A549 (cell line): ENCODE measurements at regions not wholly inside any gene's neighbourhood (a gene's known extent, or its start where the extent isn't known, plus 50 kb on each side); places are given as distances from the start of the nearest gene placed in this dataset.

Source experiments
- ATAC-seq, 2 experiments: fragments of 200-7000 bp in 1 of 2; fragments of >200 bp in 1 of 2; cut with Nextera tagmentation in 1 of 2; cut with Tn5 transposase in 1 of 2; 3 replicates each; pipeline versions ENCODE4 v1.8.0 to v1.9.1; 2018 to 2020; ENCODE audit warnings: mild to moderate bottlenecking in 1 of 2, moderate library complexity in 1 of 2
- CTCF ChIA-PET: fragments of 300-600 bp; sonication (Branson Sonifier 250); formaldehyde crosslinking; extraction: SDS; loops from one replicate; lab custom pipeline; 2021; ENCODE audit warnings: antibody characterized with exemption, inconsistent platforms; lab: Yijun Ruan, JAX
- POLR2A ChIA-PET: fragments of 350-600 bp; formaldehyde crosslinking; extraction: SDS; loops from one replicate; lab custom pipeline; 2021; ENCODE audit warnings: antibody characterized with exemption, inconsistent platforms; lab: Yijun Ruan, JAX
- DNase-seq, 2 experiments: peaks; one replicate each; pipeline versions ENCODE4 v3.0.0 to v3.0.0-alpha.2; 2011 to 2016; ENCODE audit warnings: low read depth in 1 of 2, low spot score in 1 of 2
- FAIRE-seq: peaks from 2 replicates; lab custom pipeline; 2011; peaks lifted over from hg19 to GRCh38; lab: Jason Lieb, UNC
- H3K27ac ChIP-seq, 2 experiments: fragments of >200 bp; sonication (Bioruptor Twin); formaldehyde crosslinking; 3 replicates each; pipeline ENCODE4 v1.5.1; 2016 to 2017
- H3K4me1 ChIP-seq: fragments of >200 bp; sonication (Bioruptor Twin); formaldehyde crosslinking; 3 replicates; pipeline ENCODE4 v1.6.1; 2016
- H3K4me2 ChIP-seq: fragments of >200 bp; sonication (Bioruptor Twin); formaldehyde crosslinking; 3 replicates; pipeline ENCODE4 v1.6.1; 2016
- H3K4me3 ChIP-seq: fragments of >200 bp; sonication (Bioruptor Twin); formaldehyde crosslinking; 3 replicates; pipeline ENCODE4 v1.5.1; 2016
- H3K9me3 ChIP-seq: fragments of >200 bp; sonication (Bioruptor Twin); formaldehyde crosslinking; 3 replicates; pipeline ENCODE4 v1.6.1; 2016
- CBX8 ChIP-seq: fragments of 200-600 bp; sonication (generic); IDR thresholded peaks from 2 replicates; pipeline ENCODE4 v1.6.1; 2016
- CEBPB ChIP-seq, 2 experiments: fragments of >200 bp in 1 of 2; sonication (Bioruptor Twin) in 1 of 2; formaldehyde crosslinking in 1 of 2; IDR thresholded peaks; 2 replicates each; pipeline ENCODE4 v1.6.1; 2012 to 2016
- CTCF ChIP-seq: fragments of >200 bp; sonication (Bioruptor Twin); formaldehyde crosslinking; IDR thresholded peaks from 3 replicates; pipeline ENCODE4 v1.5.1; 2016
- EHF ChIP-seq: fragments of 250-450 bp; sonication (Bioruptor Pico); IDR thresholded peaks from 2 replicates; pipeline ENCODE4 v1.5.0; 2020; ENCODE audit warnings: mild to moderate bottlenecking
- EP300 ChIP-seq, 2 experiments: fragments of >200 bp; sonication (Bioruptor Twin); formaldehyde crosslinking; IDR thresholded peaks; 2 replicates in 1 of 2; 3 replicates in 1 of 2; pipeline ENCODE4 v1.6.1; 2016 to 2017
- HDAC2 ChIP-seq: fragments of 200-600 bp; sonication (generic); IDR thresholded peaks from 2 replicates; pipeline ENCODE4 v1.6.1; 2016
- HMGXB4 ChIP-seq: fragments of 250-450 bp; sonication (Bioruptor Pico); IDR thresholded peaks from 2 replicates; pipeline ENCODE4 v1.5.0; 2021; ENCODE audit warnings: mild to moderate bottlenecking, moderate library complexity, borderline replicate concordance
- HOXB5 ChIP-seq: fragments of 250-450 bp; sonication (Bioruptor Pico); IDR thresholded peaks from 2 replicates; pipeline ENCODE4 v1.5.0; 2020; ENCODE audit warnings: mild to moderate bottlenecking, moderate library complexity
- JUN ChIP-seq, 2 experiments: fragments of >200 bp; sonication (Bioruptor Twin); formaldehyde crosslinking; IDR thresholded peaks; 2 replicates in 1 of 2; 3 replicates in 1 of 2; pipeline ENCODE4 v1.6.1; 2016 to 2017
- JUNB ChIP-seq: fragments of >200 bp; sonication (Bioruptor Twin); formaldehyde crosslinking; IDR thresholded peaks from 2 replicates; pipeline ENCODE4 v1.6.1; 2016
- MAX ChIP-seq: IDR thresholded peaks from 2 replicates; pipeline ENCODE4 v1.6.1; 2012
- MAZ ChIP-seq: fragments of 150-350 bp; IDR thresholded peaks from 2 replicates; pipeline ENCODE4 v1.6.1; 2014; ENCODE audit warnings: antibody characterized with exemption, low read depth, low read length, borderline replicate concordance
- NFE2L2 ChIP-seq: fragments of 150-350 bp; conservative IDR thresholded peaks from 2 replicates; pipeline ENCODE4 v1.6.1; 2014; ENCODE audit warnings: low read length
- POLR2A ChIP-seq: IDR thresholded peaks from 2 replicates; pipeline ENCODE4 v1.6.1; 2012; ENCODE audit warnings: mild to moderate bottlenecking, low read length
- RAD21 ChIP-seq, 2 experiments: fragments of >200 bp in 1 of 2; sonication (Bioruptor Twin) in 1 of 2; formaldehyde crosslinking in 1 of 2; IDR thresholded peaks in 1 of 2; conservative IDR thresholded peaks in 1 of 2; 2 replicates in 1 of 2; 3 replicates in 1 of 2; pipeline ENCODE4 v1.6.1; 2012 to 2018; ENCODE audit warnings: inconsistent platforms in 1 of 2
- RNF2 ChIP-seq: fragments of 200-600 bp; sonication (generic); IDR thresholded peaks from 2 replicates; pipeline ENCODE4 v1.6.1; 2016; ENCODE audit warnings: low read depth, mild to moderate bottlenecking, antibody characterized with exemption, moderate library complexity, borderline replicate concordance
- SMC3 ChIP-seq: fragments of >200 bp; sonication (Bioruptor Twin); formaldehyde crosslinking; IDR thresholded peaks from 3 replicates; pipeline ENCODE4 v1.6.1; 2018; ENCODE audit warnings: inconsistent platforms
- TP53 ChIP-seq: fragments of 250-450 bp; sonication (Bioruptor Pico); IDR thresholded peaks from 2 replicates; pipeline ENCODE4 v1.5.0; 2021; ENCODE audit warnings: mild to moderate bottlenecking, moderate library complexity
- USF2 ChIP-seq: fragments of 450-650 bp; IDR thresholded peaks from 2 replicates; pipeline ENCODE4 v1.6.1; 2014; ENCODE audit warnings: antibody characterized with exemption
- ZFP36 ChIP-seq: fragments of 450-650 bp; IDR thresholded peaks from 2 replicates; pipeline ENCODE4 v1.6.1; 2014; ENCODE audit warnings: borderline replicate concordance; ENCODE audit not compliant: partially characterized antibody
- WGBS: methylation state at CpG from one replicate; pipeline ENCODE4 v1.1.6; 2017; ENCODE audit errors: missing lambda C conversion rate; 5-methylcytosine and 5-hydroxymethylcytosine counted together

GRCh38 chr15:70488002-70488605 lies 275.3 kb downstream of the UACA start:
- Histone ChIP-seq H3K27ac (peak overlapping the region; percentile 30 to 93; a peak in 4 of 6 replicates), H3K9me3 (no peaks in the 10 kb centered on the region), H3K4me2 (no peak overlapping the region), H3K4me3 (no peak overlapping the region), H3K4me1 (peaks cover 32% of the 10 kb centered on the region)
- ATAC-seq (peak; percentile 45 to 67; a peak in 4 of 6 replicates), DNase-seq (peak; percentile 80 to 88), FAIRE-seq (no peak)
- ChIA-PET POLR2A (no interaction called here), CTCF (interaction anchor here (0.6 to 9.5 kb wide), 116 partner anchors 13 to 1031 kb away, joined by 3 to 228 read pairs (median 4); partner anchors contain the start of gene TLE3)
- WGBS, result 24% methylated on average over 6 of the region's 6 CpGs
- TF ChIP-seq MAX (peak; percentile 50), MAZ (no peak), SMC3 (peak; percentile 97), CTCF (peak; percentile 95), ZFP36 (peak; percentile 5), HDAC2 (no peak), CBX8 (no peak), TP53 (CRISPR knock-in tag) (no peak), RAD21 (conservative IDR thresholded peaks at IDR 0.05 in 1 of 2, IDR thresholded peaks at IDR 0.05 in 1 of 2) (peak; percentile 98 to 99)

GRCh38 chr15:70487387-70487740 lies 276.0 kb downstream of the UACA start:
- Histone ChIP-seq H3K4me3 (no peak overlapping the region), H3K4me2 (no peak overlapping the region), H3K27ac (peak overlapping the region in 1 of 2 experiments; percentile 93; a peak in 3 of 6 replicates), H3K4me1 (peaks cover 24% of the 10 kb centered on the region), H3K9me3 (no peaks in the 10 kb centered on the region)
- CTCF ChIA-PET, result interaction anchor here (0.6 to 9.5 kb wide), 87 partner anchors 12 to 1027 kb away, joined by 3 to 228 read pairs (median 5); partner anchors contain the start of gene TLE3
- FAIRE-seq, result no peak
- DNase-seq, result no peak
- WGBS, result 80% methylated on average over 3 of the region's 3 CpGs
- ATAC-seq, result no peak
- POLR2A ChIA-PET, result no interaction called here
- TF ChIP-seq NFE2L2, result no peak
- no peak for TF ChIP-seq ZFP36

GRCh38 chr15:70486451-70487386 lies 276.6 kb downstream of the UACA start:
- Histone ChIP-seq H3K9me3 (no peaks in the 10 kb centered on the region), H3K4me2 (no peak overlapping the region), H3K4me3 (no peak overlapping the region), H3K27ac (peak overlapping the region; percentile 5 to 93; a peak in 3 of 6 replicates), H3K4me1 (peaks cover 18% of the 10 kb centered on the region; the same call in 2 of the 3 replicates)
- ChIA-PET POLR2A (no interaction called here), CTCF (interaction anchor here (0.9 to 9.5 kb wide), 40 partner anchors 11 to 1022 kb away, joined by 3 to 228 read pairs (median 5); partner anchors contain the start of gene TLE3)
- no peak for DNase-seq
- no peak for FAIRE-seq
- WGBS, result 90% methylated on average over 17 of the region's 17 CpGs
- peak in 1 of 2 experiments; percentile 12; a peak in 2 of 6 replicates for ATAC-seq
- TF ChIP-seq JUNB (0 out of 2 replicates have a peak, but pooled peaks have one; percentile 18), RAD21 (conservative IDR thresholded peaks at IDR 0.05 in 1 of 2, IDR thresholded peaks at IDR 0.05 in 1 of 2) (0 out of 5 replicates have a peak, but pooled peaks of 1 of the 2 experiments have one; percentile 7), JUN (IDR thresholded peaks at IDR 0.05) (no peak), EP300 (IDR thresholded peaks at IDR 0.05) (peak in 1 of 2 experiments; percentile 39; a peak in 1 of 5 replicates), HOXB5 (no peak)

- POLR2A ChIA-PET, result no interaction called here
- ATAC-seq (no peak), DNase-seq (no peak)
- no peaks in the 10 kb centered on the region for H3K9me3 ChIP-seq
- H3K27ac ChIP-seq, result peak overlapping the region in 1 of 2 experiments; percentile 93; a peak in 2 of 6 replicates
- TF ChIP-seq RAD21 (conservative IDR thresholded peaks at IDR 0.05 in 1 of 2, IDR thresholded peaks at IDR 0.05 in 1 of 2), result 0 out of 5 replicates have a peak, but pooled peaks of 1 of the 2 experiments have one; percentile 2
- TF ChIP-seq USF2, result no peak
- no peak for TF ChIP-seq EHF (CRISPR knock-in tag)
- no peak for TF ChIP-seq HMGXB4
- TF ChIP-seq CBX8, result no peak
- TF ChIP-seq HDAC2, result no peak
- no peak for TF ChIP-seq CEBPB (IDR thresholded peaks at IDR 0.05)
- TF ChIP-seq POLR2A, result no peak
- no peak for TF ChIP-seq RNF2
- TF ChIP-seq, all 56 proteins: peak for 1
- peaks cover 14% of the 10 kb centered on the region; the same call in 2 of the 3 replicates for H3K4me1 ChIP-seq
- CTCF ChIA-PET, result interaction anchor here (0.9 to 9.5 kb wide), 10 partner anchors 11 to 1011 kb away, joined by 3 to 228 read pairs (median 4); no protein-coding TSS in a partner anchor
- 98% methylated on average over 2 of the region's 2 CpGs for WGBS
- H3K4me3 ChIP-seq, result no peak overlapping the region
- H3K4me2 ChIP-seq, result no peak overlapping the region
- no peak for FAIRE-seq
Measured at GRCh38 chr15:70486012-70486411, 277.3 kb downstream of the UACA start.
